Right atrium auricular region (tissue), 2 donors: ENCODE measurements at regions not wholly inside any gene's neighbourhood (a gene's known extent, or its start where the extent isn't known, plus 50 kb on each side); places are given as distances from the start of the nearest gene placed in this dataset.

Source experiments
- DNase-seq: peaks from one replicate; pipeline ENCODE4 v3.0.0-alpha.2; 2019; ENCODE audit warnings: low spot score
- H3K27ac ChIP-seq, 2 donors: fragments of 200-600 bp; sonication (generic); 1 replicate in 1 of 2; 2 replicates in 1 of 2; pipeline ENCODE4 v1.5.1; 2016 to 2019
- H3K27me3 ChIP-seq, 2 donors: fragments of 200-600 bp; sonication (generic); one replicate each; pipeline versions ENCODE4 v1.5.1 to v1.6.0; 2017 to 2019
- H3K36me3 ChIP-seq: fragments of 200-600 bp; sonication (generic); one replicate; pipeline ENCODE4 v1.5.1; 2016
- H3K4me1 ChIP-seq, 2 donors: fragments of 200-600 bp; sonication (generic); one replicate each; pipeline versions ENCODE4 v1.5.1 to v1.6.0; 2017 to 2019
- H3K4me3 ChIP-seq, 2 donors: fragments of 200-600 bp; sonication (generic); 1 replicate in 1 of 2; 2 replicates in 1 of 2; pipeline ENCODE4 v1.5.1; 2017 to 2019; ENCODE audit warnings: mild to moderate bottlenecking in 1 of 2, moderate library complexity in 1 of 2
- H3K9me3 ChIP-seq, 2 donors: fragments of 200-600 bp; sonication (generic); one replicate each; pipeline ENCODE4 v1.5.1; 2019
- CTCF ChIP-seq, 2 donors: fragments of 200-600 bp; sonication (generic); IDR thresholded peaks; one replicate each; pipeline ENCODE4 v1.5.1; 2019; ENCODE audit warnings: antibody characterized with exemption in 2 of 2

GRCh38 chr9:135229701-135230385, 142.4 kb downstream of the OLFM1 start:
- TF ChIP-seq CTCF (IDR thresholded peaks at IDR 0.05) = no peak
- no peak overlapping the region for H3K4me3 ChIP-seq
- peaks cover 0 to 10% of the 10 kb centered on the region in 2 donors for H3K9me3 ChIP-seq
- H3K4me1 ChIP-seq = no peaks in the 10 kb centered on the region
- no peaks in the 10 kb centered on the region for H3K36me3 ChIP-seq
- no peak for DNase-seq
- no peak overlapping the region for H3K27ac ChIP-seq
- no peaks in the 10 kb centered on the region for H3K27me3 ChIP-seq

- Histone ChIP-seq H3K27ac (no peak overlapping the region), H3K9me3 (peaks cover 0 to 10% of the 10 kb centered on the region in 2 donors), H3K4me3 (no peak overlapping the region), H3K27me3 (no peaks in the 10 kb centered on the region), H3K36me3 (no peaks in the 10 kb centered on the region), H3K4me1 (no peaks in the 10 kb centered on the region)
- no peak for DNase-seq
- TF ChIP-seq CTCF (IDR thresholded peaks at IDR 0.05) = no peak
These were observed 142.9 kb downstream of the OLFM1 start for GRCh38 chr9:135230386-135230765.

GRCh38 chr9:135230817-135231520, 143.5 kb downstream of the OLFM1 start:
- no peaks in the 10 kb centered on the region for H3K27me3 ChIP-seq
- TF ChIP-seq CTCF (IDR thresholded peaks at IDR 0.05) = no peak
- H3K4me3 ChIP-seq = no peak overlapping the region
- H3K9me3 ChIP-seq = peaks cover 0 to 10% of the 10 kb centered on the region in 2 donors
- H3K4me1 ChIP-seq = no peaks in the 10 kb centered on the region
- no peaks in the 10 kb centered on the region for H3K36me3 ChIP-seq
- no peak for DNase-seq
- no peak overlapping the region for H3K27ac ChIP-seq

DNA sequence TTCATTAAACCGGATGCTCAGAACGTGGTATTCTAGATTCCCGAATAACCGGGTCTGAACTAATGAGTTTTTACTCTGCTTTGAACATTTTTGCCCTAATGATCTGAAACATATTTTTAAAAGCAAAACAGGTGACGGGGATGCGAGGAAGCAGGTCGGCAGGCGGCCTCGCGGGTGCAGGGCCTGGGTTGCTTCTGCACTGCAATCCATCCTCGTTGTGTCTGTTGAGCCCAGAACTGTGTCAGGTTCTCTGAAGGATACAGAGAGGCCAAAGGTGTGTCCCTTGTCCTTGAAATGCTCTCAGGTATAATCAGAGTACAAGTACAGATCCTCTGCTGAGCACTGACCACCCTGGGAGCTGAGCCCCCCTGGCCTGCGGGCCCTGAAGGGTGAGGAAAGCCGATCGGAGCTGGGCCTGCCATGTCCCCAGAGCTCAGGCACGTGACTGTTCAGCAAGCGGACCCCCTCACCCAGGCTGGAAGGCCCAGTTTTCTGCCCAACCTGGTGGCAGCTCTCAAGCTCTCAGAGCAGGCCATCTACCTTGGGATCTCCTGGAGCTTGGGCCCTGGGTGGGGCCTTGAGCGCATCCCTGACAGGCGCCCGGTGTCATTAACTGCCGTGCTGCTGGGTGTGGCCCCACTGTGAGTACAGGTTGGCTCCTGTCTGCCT, 151.8 kb downstream of the OLFM1 start:
- Histone ChIP-seq H3K27ac (no peak overlapping the region), H3K4me1 (no peaks in the 10 kb centered on the region), H3K36me3 (no peaks in the 10 kb centered on the region), H3K4me3 (no peak overlapping the region), H3K27me3 (no peaks in the 10 kb centered on the region), H3K9me3 (peaks cover 0 to 1% of the 10 kb centered on the region in 2 donors)
- TF ChIP-seq CTCF (IDR thresholded peaks at IDR 0.05) = no peak
- DNase-seq = no peak

DNA sequence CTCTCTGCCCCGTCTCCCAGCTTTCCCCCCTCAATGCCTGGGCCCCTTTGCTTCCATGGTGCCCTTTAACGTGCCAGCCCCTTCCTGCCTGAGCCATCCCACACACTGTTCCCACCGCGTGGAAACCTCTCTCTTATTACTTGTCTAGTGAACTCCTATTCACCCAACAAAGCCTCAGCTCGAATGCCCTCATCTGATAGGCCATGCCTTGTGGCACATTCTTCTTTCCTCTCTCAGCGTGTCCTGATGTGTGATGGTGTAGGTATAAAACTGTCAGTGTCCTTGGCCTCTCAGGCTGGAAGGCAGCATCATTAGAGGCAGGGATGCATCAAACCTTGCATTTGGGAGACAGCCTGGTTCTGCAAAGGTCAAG, 152.3 kb downstream of the OLFM1 start:
- no peak for TF ChIP-seq CTCF (IDR thresholded peaks at IDR 0.05)
- Histone ChIP-seq H3K27me3 (no peaks in the 10 kb centered on the region), H3K4me3 (no peak overlapping the region), H3K36me3 (no peaks in the 10 kb centered on the region), H3K4me1 (peaks cover 0 to 4% of the 10 kb centered on the region in 2 donors), H3K9me3 (no peaks in the 10 kb centered on the region), H3K27ac (no peak overlapping the region)
- DNase-seq = no peak
